Middle frontal gyrus (tissue), 1 donor: ENCODE measurements at regions not wholly inside any gene's neighbourhood (a gene's known extent, or its start where the extent isn't known, plus 50 kb on each side); places are given as distances from the start of the nearest gene placed in this dataset.

Experiments
- DNase-seq: peaks from one replicate; pipeline ENCODE4 v3.0.0-alpha.2; 2015; ENCODE audit warnings: low spot score; ENCODE audit errors: extremely low spot score

DNA sequence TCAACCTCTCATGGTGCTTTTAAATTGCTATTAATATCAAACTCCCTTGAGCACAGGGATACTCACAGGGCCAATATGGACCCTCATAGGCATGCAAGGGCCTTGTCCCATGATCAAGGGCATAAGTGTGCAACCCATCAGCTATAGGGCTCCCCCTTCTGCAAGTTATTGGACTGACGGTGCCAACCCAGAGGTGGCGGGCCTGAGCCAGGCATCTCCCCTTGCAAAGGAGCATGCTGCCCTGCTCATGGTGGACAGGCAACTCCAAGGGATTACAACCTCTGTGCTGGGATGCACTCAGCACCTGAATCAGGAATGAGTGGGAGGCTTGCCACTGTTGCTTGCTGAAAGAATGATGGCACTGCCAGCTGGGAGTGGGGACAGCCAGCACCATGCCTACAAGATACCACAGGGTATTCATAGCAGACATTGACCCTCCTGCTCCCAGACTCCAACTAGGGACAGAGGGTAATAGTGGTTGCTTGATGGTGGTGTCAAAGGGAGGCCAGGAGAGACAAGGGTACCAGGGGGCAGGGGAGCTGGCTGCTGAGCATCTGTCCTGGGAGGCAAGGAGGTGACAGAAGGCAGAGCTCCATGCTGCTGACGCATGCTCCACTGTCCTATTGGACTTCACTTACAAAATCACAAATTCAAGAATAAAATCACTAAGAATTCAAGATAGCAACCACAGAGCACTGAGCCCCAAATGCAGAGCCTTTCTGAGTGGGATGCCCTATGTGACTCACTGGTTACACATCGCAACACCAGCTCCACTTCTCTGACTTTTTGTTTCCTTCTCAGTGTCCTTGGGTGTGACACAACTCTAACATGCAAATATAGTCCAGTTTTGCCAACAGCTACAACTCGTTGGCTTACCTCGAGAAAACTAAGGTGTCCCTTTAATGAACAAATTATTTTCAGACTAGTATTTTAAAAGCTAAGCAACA is 157.1 kb upstream of the CCDC150 start:
- no peak for DNase-seq

GRCh38 chr2:196486146-196486545 is 153.4 kb upstream of the CCDC150 start:
- DNase-seq = no peak

GRCh38 chr2:196487417-196487816 is 152.1 kb upstream of the CCDC150 start:
- DNase-seq = no peak

DNA sequence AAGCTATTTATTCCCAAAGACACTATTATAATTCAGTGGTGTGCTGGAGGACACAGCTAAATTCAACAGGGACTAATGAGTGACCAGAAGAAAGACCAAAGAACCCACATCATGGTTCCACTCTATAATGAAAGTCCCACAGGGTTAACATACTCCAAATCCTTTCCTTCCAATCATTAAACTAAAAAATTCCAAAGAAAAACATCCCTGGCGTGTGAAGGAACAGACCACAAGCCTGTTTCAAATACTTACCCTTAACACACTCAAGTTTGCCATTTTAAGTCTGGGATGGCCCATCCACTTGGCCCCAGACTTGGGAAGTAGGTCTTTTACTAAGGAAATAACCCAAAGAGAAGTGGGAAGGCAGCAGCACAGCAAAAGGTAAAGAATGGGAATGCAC is 150.1 kb upstream of the CCDC150 start:
- DNase-seq = no peak

GRCh38 chr2:196492946-196493345 is 146.6 kb upstream of the CCDC150 start:
- DNase-seq = no peak

DNA sequence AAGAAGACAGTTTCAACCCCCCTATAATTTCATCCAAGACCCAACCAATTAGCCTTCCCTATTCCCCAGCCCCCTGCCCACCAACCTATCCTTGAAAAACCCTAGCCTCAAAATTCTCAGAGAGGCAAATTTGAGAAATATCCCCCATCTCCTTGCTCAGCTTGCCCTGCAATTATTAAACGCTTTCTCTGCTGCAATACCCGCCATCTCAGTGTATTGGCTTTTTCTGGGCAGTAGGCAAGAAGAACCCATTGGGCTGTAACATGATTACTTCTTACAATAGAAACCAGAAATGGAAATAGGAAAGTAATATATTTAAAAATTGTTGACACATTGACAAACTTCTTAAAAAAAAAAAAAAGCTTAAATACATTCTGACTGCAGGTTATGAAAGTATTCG is 140.6 kb upstream of the CCDC150 start:
- no peak for DNase-seq

GRCh38 chr2:196499686-196500085 is 139.8 kb upstream of the CCDC150 start:
- no peak for DNase-seq

GRCh38 chr2:196500686-196501431 is 138.7 kb upstream of the CCDC150 start:
- DNase-seq = no peak

DNA sequence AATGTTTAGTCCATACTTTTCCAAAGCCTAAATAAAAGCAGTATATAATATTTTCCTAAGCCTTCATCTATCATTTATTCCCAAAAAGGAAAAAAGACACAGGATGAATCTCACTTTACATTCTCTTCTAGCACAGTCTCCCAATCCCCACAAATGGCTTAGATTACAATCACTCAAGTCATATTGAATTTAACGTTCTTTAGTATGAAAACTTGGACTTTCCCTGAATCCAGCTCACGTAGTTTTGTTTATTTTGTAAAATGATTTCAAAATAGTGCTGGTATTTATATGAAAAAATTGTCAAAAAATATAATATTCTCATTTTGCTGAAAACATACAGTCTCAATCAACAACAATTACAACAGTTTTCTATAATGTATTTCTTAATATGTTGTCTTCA is 137.7 kb upstream of the CCDC150 start:
- DNase-seq = no peak

DNA sequence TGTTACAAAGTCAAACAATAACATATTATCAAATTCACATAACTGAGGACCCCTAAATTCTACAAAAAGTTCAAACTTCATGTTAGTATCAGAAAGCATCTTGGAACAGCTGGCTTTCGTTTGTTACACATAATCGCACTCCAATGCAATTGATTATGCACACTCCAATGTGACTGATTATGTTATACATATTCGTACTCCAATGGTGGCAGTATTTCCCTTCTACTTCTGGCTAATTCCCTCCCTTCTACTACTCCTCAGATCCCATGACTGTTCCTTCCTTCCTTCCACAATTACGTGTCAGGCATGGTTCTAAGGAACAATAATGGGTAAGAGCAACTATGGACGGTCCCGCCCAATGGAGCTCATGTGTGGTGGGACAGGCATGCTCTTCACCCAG is 137.1 kb upstream of the CCDC150 start:
- DNase-seq = no peak

GRCh38 chr2:196503398-196503797 is 136.1 kb upstream of the CCDC150 start:
- DNase-seq = no peak

- DNase-seq = no peak
Measured at GRCh38 chr2:196504788-196505187, 134.7 kb upstream of the CCDC150 start.

- no peak for DNase-seq
Measured at GRCh38 chr2:196510246-196510645, 129.3 kb upstream of the CCDC150 start.

DNA sequence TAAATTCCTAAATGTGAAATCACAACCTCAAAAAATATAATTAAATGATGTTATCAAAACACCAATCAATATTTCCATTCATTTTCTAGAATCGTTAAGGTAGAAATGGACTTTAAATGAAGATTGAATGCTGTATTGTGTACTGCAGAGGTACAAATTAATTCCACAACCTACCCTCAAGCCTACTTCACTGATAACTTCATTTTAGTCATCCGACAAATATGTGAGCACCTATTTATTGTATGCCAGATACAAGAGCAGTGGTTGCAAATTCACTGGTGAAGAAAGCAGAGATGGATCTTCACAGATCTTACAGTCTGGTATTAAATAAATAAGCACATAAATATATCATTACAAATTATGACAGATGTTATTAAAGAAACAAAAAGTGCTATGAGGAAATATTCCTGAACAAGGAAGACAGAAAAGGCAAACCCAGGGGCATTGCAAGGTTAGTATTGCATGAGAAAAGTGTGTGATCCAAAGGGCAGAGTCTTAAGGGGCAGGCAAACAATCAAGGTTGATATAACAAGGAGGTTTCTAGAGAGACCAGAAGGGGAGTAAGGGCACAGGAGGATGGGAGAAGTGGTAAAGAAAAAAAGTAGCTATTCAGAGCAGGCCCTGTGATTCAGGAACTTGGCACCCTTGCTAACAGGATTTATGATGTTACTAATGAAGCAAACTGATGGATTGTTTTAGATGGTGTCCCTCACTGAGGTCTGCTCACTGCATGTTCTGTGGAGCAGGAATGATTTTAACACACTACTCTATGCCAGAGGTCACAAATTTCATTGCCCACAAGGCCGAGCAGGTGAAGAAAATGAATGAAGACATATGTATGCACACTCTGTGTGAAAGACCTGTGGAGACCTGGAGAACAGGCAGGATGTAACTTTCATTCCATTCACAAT is 128.0 kb upstream of the CCDC150 start:
- DNase-seq = no peak

DNA sequence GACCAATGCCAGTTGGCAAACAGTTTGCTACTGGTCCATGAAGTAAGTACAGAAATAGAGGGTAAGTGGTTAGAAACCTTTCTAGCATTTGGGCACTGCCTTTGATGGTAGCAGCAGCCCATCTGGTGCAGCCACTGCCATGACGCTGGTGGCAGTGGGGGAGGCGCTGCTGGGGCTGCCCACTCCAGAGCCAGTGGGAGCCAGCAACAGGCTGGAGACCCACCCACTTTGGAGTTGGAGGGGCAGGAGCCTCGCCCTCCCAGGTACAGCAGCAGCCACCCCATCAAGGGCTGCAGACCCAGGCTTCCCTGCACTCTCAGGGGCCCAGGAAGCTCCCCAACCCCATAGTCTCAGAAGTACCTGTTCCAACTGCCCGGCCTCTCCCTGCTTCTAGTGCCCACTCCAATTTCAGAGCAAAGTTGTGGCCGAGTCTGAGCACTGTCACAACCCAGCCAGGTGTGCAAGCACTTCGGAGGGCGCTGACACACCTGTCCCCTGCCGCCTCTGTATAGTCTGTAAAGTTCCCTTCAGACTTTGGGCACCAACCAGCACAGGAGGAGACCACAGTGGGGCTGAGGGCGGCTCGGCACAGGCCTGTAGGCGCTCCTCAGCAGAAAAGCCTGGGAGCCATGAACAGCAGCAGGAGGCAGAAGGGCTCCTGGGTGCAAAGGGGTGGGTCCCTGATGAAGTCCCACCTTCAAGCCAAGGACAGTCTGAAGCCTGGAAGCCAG is 125.6 kb upstream of the CCDC150 start:
- DNase-seq = no peak

DNA sequence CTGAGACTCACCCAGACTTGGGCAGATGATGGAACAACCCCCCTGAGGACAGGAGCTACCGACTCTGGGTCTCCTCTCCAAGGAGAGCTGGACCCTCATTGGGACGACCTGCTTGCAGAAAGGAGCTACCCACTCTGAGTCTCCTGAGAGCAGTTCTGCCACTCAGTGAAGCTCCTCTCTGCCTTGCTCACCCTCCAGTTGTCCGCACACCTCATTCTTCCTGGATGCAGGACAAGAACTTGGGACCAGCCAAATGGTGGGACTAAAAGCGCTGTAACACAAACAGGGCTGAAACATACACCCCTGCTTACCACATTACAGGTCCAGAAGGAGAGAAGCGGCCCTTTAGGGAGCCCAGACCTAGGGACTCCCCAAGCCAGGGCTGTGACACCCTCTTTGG is 124.9 kb upstream of the CCDC150 start:
- DNase-seq = no peak

- DNase-seq = no peak
Measured at GRCh38 chr2:196515051-196515450, 124.5 kb upstream of the CCDC150 start.

- no peak for DNase-seq
Measured at GRCh38 chr2:196515608-196516007, 123.9 kb upstream of the CCDC150 start.

DNA sequence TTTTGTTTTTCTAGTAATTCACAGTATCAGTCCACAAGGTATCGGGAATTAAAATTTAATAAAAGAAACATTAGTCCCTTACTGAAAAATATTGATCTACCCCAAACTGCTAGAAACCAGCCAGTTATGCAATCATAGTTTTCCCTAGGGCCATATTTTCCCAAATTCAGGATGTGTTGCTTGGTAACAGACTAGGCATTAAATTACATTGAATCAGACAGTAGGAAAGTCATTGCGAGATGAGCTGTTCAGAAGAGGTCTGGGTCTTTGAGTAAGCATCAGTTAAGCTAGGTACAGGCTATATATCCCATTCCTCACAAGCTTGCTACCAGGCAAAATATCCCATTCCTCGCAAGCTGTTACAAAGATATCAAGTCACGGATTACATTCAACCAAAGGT is 123.0 kb upstream of the CCDC150 start:
- no peak for DNase-seq

DNA sequence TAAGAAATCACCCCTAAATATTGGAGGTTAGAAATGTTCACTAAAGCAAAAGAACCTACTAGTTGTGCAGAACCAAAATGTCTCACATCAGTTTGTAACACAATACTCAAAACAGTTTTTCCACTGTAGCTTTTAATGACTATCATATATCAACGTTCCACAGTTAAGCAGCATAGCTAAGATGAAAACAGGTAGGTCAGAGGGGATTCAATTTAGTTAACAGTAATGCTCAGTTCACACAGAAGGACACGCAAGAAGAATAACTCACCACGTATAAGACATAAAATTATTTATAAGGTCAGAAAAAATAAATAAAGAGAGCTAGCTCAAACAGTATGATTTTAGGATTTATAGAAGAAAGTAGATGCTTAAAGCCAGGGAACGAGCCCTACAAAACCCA is 118.9 kb upstream of the CCDC150 start:
- DNase-seq = no peak
